OCI-LY7 (cell line): ENCODE measurements at regions not wholly inside any gene's neighbourhood (a gene's known extent, or its start where the extent isn't known, plus 50 kb on each side); places are given as distances from the start of the nearest gene placed in this dataset.

Experiments
- BruUV-seq: library from RNA; stranded (reverse); fragments of 400-500 nt; replicated peaks from 2 replicates; lab custom pipeline; 2021; lab: Mats Ljungman, UMichigan
- CTCF ChIA-PET: fragments of 300-600 bp; sonication (Branson Sonifier 250); formaldehyde crosslinking; loops from one replicate; lab custom pipeline; 2022; ENCODE audit warnings: antibody characterized with exemption; ENCODE audit not compliant: unreplicated experiment; lab: Charles Lee
- POLR2A ChIA-PET: fragments of 300-600 bp; sonication (Branson Sonifier 250); formaldehyde crosslinking; loops from one replicate; lab custom pipeline; 2022; ENCODE audit warnings: antibody characterized with exemption; lab: Charles Lee
- DNase-seq: peaks from one replicate; pipeline ENCODE4 v3.0.0-alpha.2; 2015; ENCODE audit warnings: low spot score
- H2AFZ ChIP-seq: fragments of 200-600 bp; sonication (generic), shearing (Covaris generic); 2 replicates; pipeline ENCODE4 v1.6.1; 2014; ENCODE audit warnings: mild to moderate bottlenecking, antibody characterized with exemption, low read length, moderate library complexity
- H3K27ac ChIP-seq: fragments of 200-600 bp; sonication (generic); 2 replicates; pipeline ENCODE4 v1.5.1; 2014; ENCODE audit warnings: mixed run types, low read depth, mild to moderate bottlenecking, moderate library complexity, low read length, inconsistent platforms; ENCODE audit not compliant: poor library complexity, severe bottlenecking
- H3K36me3 ChIP-seq: fragments of 200-600 bp; sonication (generic); 2 replicates; pipeline ENCODE4 v1.6.1; 2014; ENCODE audit warnings: mild to moderate bottlenecking, antibody characterized with exemption, low read length, moderate library complexity, mixed read lengths; ENCODE audit not compliant: insufficient read depth
- H3K4me1 ChIP-seq: fragments of 200-600 bp; sonication (generic); 2 replicates; pipeline ENCODE4 v1.5.1; 2014; ENCODE audit warnings: mild to moderate bottlenecking, low read length; ENCODE audit not compliant: insufficient read depth, poor library complexity, severe bottlenecking
- H3K4me2 ChIP-seq: fragments of 200-600 bp; sonication (generic); 2 replicates; pipeline ENCODE4 v1.6.1; 2014; ENCODE audit warnings: mild to moderate bottlenecking, low read length
- H3K4me3 ChIP-seq: fragments of 200-600 bp; sonication (generic); 2 replicates; pipeline ENCODE4 v1.5.1; 2014; ENCODE audit warnings: mild to moderate bottlenecking, low read depth, low read length; ENCODE audit not compliant: poor library complexity, severe bottlenecking
- H3K79me2 ChIP-seq: fragments of 200-600 bp; sonication (generic); 2 replicates; pipeline ENCODE4 v1.6.1; 2016; ENCODE audit warnings: low read depth, mild to moderate bottlenecking, low read length, moderate library complexity, mixed read lengths; ENCODE audit not compliant: insufficient read depth
- H3K9me2 ChIP-seq: fragments of 200-600 bp; sonication (generic); 2 replicates; pipeline ENCODE4 v1.6.1; 2016; ENCODE audit warnings: mild to moderate bottlenecking, low read length, mixed read lengths; ENCODE audit not compliant: insufficient read depth
- H3K9me3 ChIP-seq: fragments of 200-600 bp; sonication (generic); 2 replicates; pipeline ENCODE4 v1.6.1; 2014; ENCODE audit warnings: mild to moderate bottlenecking, mixed run types, low read length, mixed read lengths
- H4K20me1 ChIP-seq: fragments of 200-600 bp; sonication (generic); 2 replicates; pipeline ENCODE4 v1.6.1; 2014; ENCODE audit warnings: mild to moderate bottlenecking, antibody characterized with exemption, low read length, moderate library complexity, mixed read lengths; ENCODE audit not compliant: insufficient read depth
- CTCF ChIP-seq: fragments of 200-600 bp; sonication (generic); conservative IDR thresholded peaks from 2 replicates; pipeline ENCODE4 v1.5.1; 2014; ENCODE audit warnings: mild to moderate bottlenecking, antibody characterized with exemption, low read length, moderate library complexity, mixed read lengths
- EZH2phosphoT487 ChIP-seq: fragments of 200-600 bp; sonication (generic); IDR thresholded peaks from 2 replicates; pipeline ENCODE4 v1.6.1; 2018; ENCODE audit warnings: low read depth, borderline replicate concordance, mild to moderate bottlenecking, mixed run types, antibody characterized with exemption, low read length, moderate library complexity, mixed read lengths
- intact Hi-C: fragments of 100-400 bp; cut with micrococcal nuclease; formaldehyde crosslinking; loops from one replicate; pipeline ENCODE4 v1.10.0; 2022; ENCODE audit not compliant: unreplicated experiment

- no peaks in the 10 kb centered on the region for H3K79me2 ChIP-seq
- DNase-seq, result no peak
- H3K27ac ChIP-seq, result no peak overlapping the region
- no peaks in the 10 kb centered on the region for H3K9me3 ChIP-seq
- CTCF ChIA-PET, result no interaction called here
- no peaks in the 10 kb centered on the region for H4K20me1 ChIP-seq
- no peaks in the 10 kb centered on the region for H3K4me1 ChIP-seq
- no peak overlapping the region for H3K4me2 ChIP-seq
- TF ChIP-seq CTCF (no peak), EZH2phosphoT487 (no peak)
- POLR2A ChIA-PET, result no interaction called here
- intact Hi-C loops, result no loop called here
- H3K36me3 ChIP-seq, result no peaks in the 10 kb centered on the region
- no peak overlapping the region for H3K4me3 ChIP-seq
- no peak overlapping the region for H2AFZ ChIP-seq
- no TSS peak for BruUV-seq
- H3K9me2 ChIP-seq, result no peaks in the 10 kb centered on the region
Observed at GRCh38 chr1:58258082-58258481, 288.4 kb downstream of the OMA1 start.

GRCh38 chr1:58257003-58257402 is 289.5 kb downstream of the OMA1 start:
- intact Hi-C loops, result no loop called here
- H3K27ac ChIP-seq, result no peak overlapping the region
- H3K9me2 ChIP-seq, result no peaks in the 10 kb centered on the region
- no peak for DNase-seq
- no peak overlapping the region for H3K4me2 ChIP-seq
- CTCF ChIA-PET, result no interaction called here
- POLR2A ChIA-PET, result no interaction called here
- H3K79me2 ChIP-seq, result no peaks in the 10 kb centered on the region
- H3K4me3 ChIP-seq, result no peak overlapping the region
- H3K36me3 ChIP-seq, result no peaks in the 10 kb centered on the region
- H2AFZ ChIP-seq, result no peak overlapping the region
- no peak for TF ChIP-seq CTCF
- no peak for TF ChIP-seq EZH2phosphoT487
- H3K4me1 ChIP-seq, result no peaks in the 10 kb centered on the region
- H3K9me3 ChIP-seq, result no peaks in the 10 kb centered on the region
- BruUV-seq, result no TSS peak
- no peaks in the 10 kb centered on the region for H4K20me1 ChIP-seq

- Histone ChIP-seq H3K9me3 (no peaks in the 10 kb centered on the region), H3K9me2 (no peaks in the 10 kb centered on the region), H3K27ac (no peak overlapping the region), H3K4me2 (no peak overlapping the region), H3K4me3 (no peak overlapping the region), H3K4me1 (no peaks in the 10 kb centered on the region), H3K36me3 (no peaks in the 10 kb centered on the region), H3K79me2 (no peaks in the 10 kb centered on the region), H4K20me1 (no peaks in the 10 kb centered on the region), H2AFZ (no peak overlapping the region)
- POLR2A ChIA-PET, result no interaction called here
- CTCF ChIA-PET, result no interaction called here
- no peak for TF ChIP-seq EZH2phosphoT487
- TF ChIP-seq CTCF, result no peak
- no peak for DNase-seq
- no TSS peak for BruUV-seq
- intact Hi-C loops, result no loop called here
Observed at GRCh38 chr1:58256546-58256945, 290.0 kb downstream of the OMA1 start.
